SK-N-SH treated with all-trans-retinoic acid at 6 μM for 48 hours (cell line): ENCODE measurements at regions not wholly inside any gene's neighbourhood (a gene's known extent, or its start where the extent isn't known, plus 50 kb on each side); places are given as distances from the start of the nearest gene placed in this dataset.

Source experiments
- ATAC-seq: fragments of 200-7000 bp; cut with Tn5 transposase; 3 replicates; pipeline ENCODE4 v1.9.1; 2020; ENCODE audit warnings: mild to moderate bottlenecking, moderate library complexity
- BACH2 ChIP-seq: fragments of 250-450 bp; sonication (Bioruptor Pico); IDR thresholded peaks from 2 replicates; pipeline ENCODE4 v1.9.0; 2021; ENCODE audit warnings: mild to moderate bottlenecking, borderline replicate concordance
- CREB5 ChIP-seq: fragments of 250-450 bp; sonication (Bioruptor Pico); IDR thresholded peaks from 2 replicates; pipeline ENCODE4 v1.5.1; 2020; ENCODE audit warnings: low read depth, mild to moderate bottlenecking, moderate library complexity
- CSRNP3 ChIP-seq: fragments of 250-450 bp; sonication (Bioruptor Pico); IDR thresholded peaks from 2 replicates; pipeline ENCODE4 v1.5.1; 2021; ENCODE audit warnings: mild to moderate bottlenecking, moderate library complexity
- ESRRG ChIP-seq: fragments of 250-450 bp; sonication (Bioruptor Pico); IDR thresholded peaks from 2 replicates; pipeline ENCODE4 v1.6.1; 2021; ENCODE audit warnings: mild to moderate bottlenecking
- GLIS3 ChIP-seq: fragments of 250-450 bp; sonication (Bioruptor Pico); IDR thresholded peaks from 2 replicates; pipeline ENCODE4 v1.5.0; 2020; ENCODE audit warnings: mild to moderate bottlenecking, moderate library complexity
- ISL1 ChIP-seq: fragments of 250-450 bp; sonication (Bioruptor Pico); IDR thresholded peaks from 2 replicates; pipeline ENCODE4 v2.1.2; 2022; ENCODE audit warnings: mild to moderate bottlenecking, moderate library complexity
- OSR1 ChIP-seq: fragments of 250-450 bp; sonication (Bioruptor Pico); IDR thresholded peaks from 2 replicates; pipeline ENCODE4 v1.8.0; 2022; ENCODE audit warnings: moderate library complexity, mild to moderate bottlenecking, inconsistent platforms
- PATZ1 ChIP-seq: fragments of 250-450 bp; sonication (Bioruptor Pico); IDR thresholded peaks from 2 replicates; pipeline ENCODE4 v1.8.0; 2020; ENCODE audit warnings: mild to moderate bottlenecking, moderate library complexity, borderline replicate concordance
- POU6F1 ChIP-seq: fragments of 250-450 bp; sonication (Bioruptor Pico); IDR thresholded peaks from 2 replicates; pipeline ENCODE4 v1.8.0; 2021; ENCODE audit warnings: low read depth, mild to moderate bottlenecking, moderate library complexity, borderline replicate concordance
- SNAI2 ChIP-seq: fragments of 250-450 bp; sonication (Bioruptor Pico); IDR thresholded peaks from 2 replicates; pipeline ENCODE4 v1.5.0; 2020; ENCODE audit warnings: mild to moderate bottlenecking, moderate library complexity
- TCF4 ChIP-seq: fragments of 250-450 bp; sonication (Bioruptor Pico); IDR thresholded peaks from 2 replicates; pipeline ENCODE4 v1.8.0; 2021; ENCODE audit warnings: mild to moderate bottlenecking, moderate library complexity, borderline replicate concordance
- TOX ChIP-seq: fragments of 250-450 bp; sonication (Bioruptor Pico); IDR thresholded peaks from 2 replicates; pipeline ENCODE4 v1.8.0; 2021; ENCODE audit warnings: mild to moderate bottlenecking, moderate library complexity, borderline replicate concordance
- TSHZ2 ChIP-seq: fragments of 250-450 bp; sonication (Bioruptor Pico); IDR thresholded peaks from 2 replicates; pipeline ENCODE4 v1.5.0; 2020; ENCODE audit warnings: mild to moderate bottlenecking, moderate library complexity
- ZC3H10 ChIP-seq: fragments of 250-450 bp; sonication (Bioruptor Pico); IDR thresholded peaks from 2 replicates; pipeline ENCODE4 v1.5.1; 2021; ENCODE audit warnings: mild to moderate bottlenecking, moderate library complexity
- ZFP30 ChIP-seq: fragments of 450-650 bp; formaldehyde crosslinking; IDR thresholded peaks from 2 replicates; pipeline ENCODE4 v1.5.0; 2022; ENCODE audit warnings: mild to moderate bottlenecking, moderate library complexity
- ZNF70 ChIP-seq: fragments of 450-650 bp; formaldehyde crosslinking; IDR thresholded peaks from 2 replicates; pipeline ENCODE4 v1.5.0; 2020; ENCODE audit warnings: mild to moderate bottlenecking, moderate library complexity

GRCh38 chr10:11677480-11677879 is 64.7 kb upstream of the ECHDC3 start (continued):
- TF ChIP-seq CSRNP3 (CRISPR knock-in tag) (no peak), ISL1 (CRISPR knock-in tag) (no peak)
- TF ChIP-seq, all 23 proteins: peak for 0

- ATAC-seq: no peak; the same call in 2 of the 3 replicates
- no peak for TF ChIP-seq PATZ1 (CRISPR knock-in tag)
- TF ChIP-seq GLIS3 (CRISPR knock-in tag): no peak
- peak; percentile 56; the same call in 1 of the 2 replicates for TF ChIP-seq TCF4 (CRISPR knock-in tag)
- no peak for TF ChIP-seq OSR1 (CRISPR knock-in tag)
- TF ChIP-seq ZNF70 (CRISPR knock-in tag): no peak
- TF ChIP-seq BACH2 (CRISPR knock-in tag): no peak
These were observed 62.2 kb upstream of the USP6NL start for GRCh38 chr10:11673346-11674280.

GRCh38 chr10:11672836-11673235 is 61.4 kb upstream of the USP6NL start:
- TF ChIP-seq ZFP30 (CRISPR knock-in tag) (no peak), TOX (no peak), POU6F1 (CRISPR knock-in tag) (no peak), BACH2 (CRISPR knock-in tag) (no peak), CREB5 (CRISPR knock-in tag) (no peak), ISL1 (CRISPR knock-in tag) (no peak), PATZ1 (CRISPR knock-in tag) (no peak), TSHZ2 (CRISPR knock-in tag) (no peak), TCF4 (CRISPR knock-in tag) (no peak), GLIS3 (CRISPR knock-in tag) (no peak), SNAI2 (CRISPR knock-in tag) (no peak), ZC3H10 (CRISPR knock-in tag) (no peak), ESRRG (CRISPR knock-in tag) (no peak)

More at GRCh38 chr10:11672836-11673235, 61.4 kb upstream of the USP6NL start:
- no peak for ATAC-seq
